ENCODE measurements at regions not wholly inside any gene's neighbourhood (a gene's known extent, or its start where the extent isn't known, plus 50 kb on each side); places are given as distances from the start of the nearest gene placed in this dataset.

- no peak for TF ChIP-seq CTCF (conservative IDR thresholded peaks at IDR 0.05; ENCODE audit: low read depth, low read length)
- no peak for TF ChIP-seq POLR2A (IDR thresholded peaks at IDR 0.05; ENCODE audit: low read depth, low read length)
These were observed 132.5 kb downstream of the OLFM1 start for GRCh38 chr9:135219676-135220600.

All from IMR-90 (cell line).